T-cell (primary cell): ENCODE measurements at regions not wholly inside any gene's neighbourhood (a gene's known extent, or its start where the extent isn't known, plus 50 kb on each side); places are given as distances from the start of the nearest gene placed in this dataset.
"Not testable (repeated sequence)": the region's sequence is repeated elsewhere in the genome, so short reads cannot be mapped to it uniquely, and the experiment has no call there.

Experiments
- ATAC-seq, 4 experiments: fragments of 200-7000 bp in 3 of 4; fragments of 150-1000 bp in 1 of 4; cut with Tn5 transposase; replicated peaks in 1 of 4; 1 replicate in 3 of 4; 2 replicates in 1 of 4; pipeline ENCODE4 v1.10.0; 2021; ENCODE audit warnings: moderate library complexity in 3 of 4, mild to moderate bottlenecking in 2 of 4, moderate number of reproducible peaks in 1 of 4
- CTCF ChIA-PET, 2 donors: fragments of 300-600 bp; sonication (Branson Sonifier 250); formaldehyde crosslinking; loops; one replicate each; lab custom pipeline; 2022; ENCODE audit warnings: antibody characterized with exemption in 2 of 2; lab: Charles Lee
- POLR2A ChIA-PET, 2 donors: fragments of 300-600 bp; sonication (Branson Sonifier 250); formaldehyde crosslinking; loops; one replicate each; lab custom pipeline; 2022; ENCODE audit warnings: antibody characterized with exemption in 2 of 2; lab: Charles Lee
- DNase-seq, 35 experiments: peaks; one replicate each; pipeline versions ENCODE4 v3.0.0 to v3.0.0-alpha.2; 2013 to 2023
- H3K27ac ChIP-seq: one replicate; pipeline ENCODE4 v1.5.1; 2013; ENCODE audit warnings: low read length
- H3K27me3 ChIP-seq, 2 experiments: replicated peaks in 1 of 2; 1 replicate in 1 of 2; 2 replicates in 1 of 2; pipeline versions ENCODE4 v1.6.1 to v1.7.0; 2013; ENCODE audit warnings: low read length in 1 of 2, mixed read lengths in 1 of 2; ENCODE audit not compliant: control insufficient read depth in 2 of 2, insufficient read depth in 2 of 2; ENCODE audit errors: extremely low read depth in 1 of 2
- H3K36me3 ChIP-seq, 2 donors: 1 replicate in 1 of 2; 2 replicates in 1 of 2; pipeline versions ENCODE4 v1.6.1 to v1.7.0; 2013; ENCODE audit warnings: low read length in 1 of 2; ENCODE audit not compliant: control insufficient read depth in 2 of 2, insufficient read depth in 1 of 2; ENCODE audit errors: extremely low read depth in 1 of 2
- H3K4me1 ChIP-seq, 2 experiments: 1 replicate in 1 of 2; 2 replicates in 1 of 2; pipeline versions ENCODE4 v1.6.1 to v1.7.0; 2013; ENCODE audit warnings: low read length in 2 of 2, mixed read lengths in 1 of 2; ENCODE audit not compliant: insufficient read depth in 2 of 2, control insufficient read depth in 1 of 2; ENCODE audit errors: extremely low read depth in 1 of 2
- H3K4me3 ChIP-seq, 2 donors: 1 replicate in 1 of 2; 2 replicates in 1 of 2; pipeline versions ENCODE4 v1.5.1 to v1.7.0; 2013; ENCODE audit warnings: mild to moderate bottlenecking in 2 of 2, low read length in 1 of 2, moderate library complexity in 1 of 2; ENCODE audit not compliant: control insufficient read depth in 1 of 2; ENCODE audit errors: extremely low read depth in 1 of 2
- H3K9me3 ChIP-seq: 2 replicates; pipeline ENCODE4 v1.7.0; 2013
- H3K27ac Mint-ChIP-seq, 2 donors: one replicate each; pipeline ENCODE4 v1.8.0; 2020 to 2021; ENCODE audit warnings: mild to moderate bottlenecking in 2 of 2, mixed read lengths in 2 of 2
- H3K27me3 Mint-ChIP-seq, 2 donors: one replicate each; pipeline ENCODE4 v1.8.0; 2021 to 2022; ENCODE audit warnings: mixed read lengths in 2 of 2
- H3K36me3 Mint-ChIP-seq: one replicate; pipeline ENCODE4 v1.8.0; 2021; ENCODE audit warnings: mixed read lengths
- H3K4me1 Mint-ChIP-seq, 3 donors: one replicate each; pipeline ENCODE4 v1.8.0; 2020 to 2022; ENCODE audit warnings: mixed read lengths in 3 of 3, mild to moderate bottlenecking in 1 of 3
- H3K4me3 Mint-ChIP-seq, 3 donors: one replicate each; pipeline ENCODE4 v1.8.0; 2020 to 2022; ENCODE audit warnings: mild to moderate bottlenecking in 3 of 3, mixed read lengths in 3 of 3, moderate library complexity in 3 of 3
- H3K9me3 Mint-ChIP-seq, 3 donors: one replicate each; pipeline ENCODE4 v1.8.0; 2020 to 2022; ENCODE audit warnings: mixed read lengths in 3 of 3
- WGBS: methylation state at CpG from one replicate; pipeline ENCODE4 v1.1.5; 2013; ENCODE audit warnings: missing lambda C conversion rate; ENCODE audit not compliant: insufficient coverage; 5-methylcytosine and 5-hydroxymethylcytosine counted together

DNA sequence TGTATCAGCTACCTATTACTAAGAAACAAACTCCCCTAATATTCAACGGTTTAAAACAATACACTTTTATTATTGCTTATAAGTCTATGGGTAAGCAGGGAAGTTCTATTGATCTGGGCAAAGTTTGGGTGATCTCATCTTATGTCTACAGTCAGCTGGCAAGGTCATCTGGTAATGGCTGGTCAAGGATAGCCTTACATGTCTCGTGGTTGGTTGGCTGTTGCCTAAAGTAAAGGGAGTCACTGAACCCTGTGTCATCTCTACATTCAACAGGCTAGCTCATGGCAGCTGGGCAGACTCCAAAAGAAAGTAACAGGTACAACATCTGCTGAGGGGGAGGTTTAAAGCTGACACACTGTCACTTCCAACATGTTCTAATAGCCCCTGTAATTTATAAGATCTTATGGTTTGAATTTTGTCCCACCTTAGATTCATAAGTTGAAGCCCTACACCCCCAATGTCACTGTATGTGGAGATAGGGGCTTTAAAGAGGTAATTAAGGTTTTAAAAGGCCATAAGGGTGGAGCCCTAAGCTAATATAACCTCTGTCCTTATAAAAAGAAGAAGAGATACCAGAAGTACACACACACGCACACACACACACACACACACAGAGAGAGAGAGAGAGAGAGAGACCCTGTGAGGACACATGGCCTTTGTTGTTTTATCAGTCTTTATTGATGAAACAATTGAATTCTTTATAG is 419.1 kb downstream of the NPIPA8 start:
- Mint-ChIP-seq H3K36me3 (no peaks in the 10 kb centered on the region), H3K27me3 (peaks cover 14% of the 10 kb centered on the region in 2 donors), H3K4me1 (no peaks in the 10 kb centered on the region), H3K4me3 (no peak overlapping the region), H3K27ac (no peak overlapping the region), H3K9me3 (peaks cover 3 to 17% (median 10%) of the 10 kb centered on the region in 3 donors)
- Histone ChIP-seq H3K36me3 (no peaks in the 10 kb centered on the region), H3K4me3 (no peak overlapping the region), H3K4me1 (no peaks in the 10 kb centered on the region), H3K27me3 (no peaks in the 10 kb centered on the region), H3K9me3 (no peaks in the 10 kb centered on the region), H3K27ac (no peak overlapping the region)
- ChIA-PET POLR2A (interaction anchor here in 1 of 2 donors (0.6 kb wide), 1 partner anchor 170 kb away, joined by 4 read pairs; no protein-coding TSS in a partner anchor), CTCF (no interaction called here)
- no peak for DNase-seq
- no CpG with 5 or more reads among the region's 3 CpGs for WGBS
- ATAC-seq: no peak

DNA sequence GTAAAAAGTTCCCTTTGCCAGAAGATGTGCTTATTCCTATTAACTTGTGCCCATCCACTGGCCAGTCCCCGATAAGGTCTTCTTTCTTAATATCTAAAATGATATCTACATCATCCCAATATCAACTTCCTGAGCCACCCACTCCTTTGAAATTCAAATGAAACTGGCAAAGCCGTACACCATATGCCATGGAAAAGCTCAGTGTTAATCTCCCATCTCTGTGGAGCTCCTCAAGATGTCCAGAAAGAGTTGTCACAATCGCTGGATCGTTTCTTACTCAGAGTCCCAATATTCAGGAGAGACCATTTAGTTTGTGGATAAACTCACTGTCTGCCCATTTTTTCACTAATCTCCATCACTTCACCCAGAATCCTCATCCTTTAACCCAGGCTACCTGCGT is 420.7 kb downstream of the NPIPA8 start:
- Mint-ChIP-seq H3K27me3 (peaks cover 14% of the 10 kb centered on the region in 2 donors), H3K36me3 (no peaks in the 10 kb centered on the region), H3K4me1 (no peaks in the 10 kb centered on the region), H3K27ac (no peak overlapping the region), H3K9me3 (peaks cover 3 to 17% (median 10%) of the 10 kb centered on the region in 3 donors), H3K4me3 (no peak overlapping the region)
- no peaks in the 10 kb centered on the region for H3K27me3 ChIP-seq
- ChIA-PET POLR2A (interaction anchor here in 1 of 2 donors (0.5 kb wide), 1 partner anchor 27 kb away, joined by 5 read pairs; no protein-coding TSS in a partner anchor), CTCF (no interaction called here)
- H3K27ac ChIP-seq: no peak overlapping the region
- no peak overlapping the region for H3K4me3 ChIP-seq
- no peak for ATAC-seq
- no peaks in the 10 kb centered on the region for H3K9me3 ChIP-seq
- no peaks in the 10 kb centered on the region for H3K4me1 ChIP-seq
- DNase-seq: no peak
- H3K36me3 ChIP-seq: no peaks in the 10 kb centered on the region
- WGBS: 76% methylated on average over 5 of the region's 5 CpGs

DNA sequence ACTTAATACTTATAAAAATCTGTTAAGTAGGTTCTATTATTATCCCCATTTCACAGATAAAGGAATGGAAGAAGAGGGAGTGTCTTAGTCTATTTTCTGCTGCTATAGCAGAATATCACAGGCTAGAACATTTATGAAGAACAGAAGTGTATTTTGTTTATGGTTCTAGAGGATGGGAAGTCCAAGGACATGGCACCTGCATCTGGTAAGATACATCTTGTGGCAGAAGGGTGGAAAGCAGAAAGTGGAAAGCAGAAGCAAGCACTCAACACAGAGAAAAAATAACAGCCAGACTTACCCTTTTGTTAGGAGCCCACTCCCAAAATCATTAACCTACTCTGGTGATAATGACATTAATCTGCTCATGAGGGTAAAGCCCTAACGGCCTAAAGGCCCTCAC is 422.4 kb downstream of the NPIPA8 start:
- H3K27me3 ChIP-seq: no peaks in the 10 kb centered on the region
- no peak for DNase-seq
- H3K4me1 ChIP-seq: no peaks in the 10 kb centered on the region
- H3K27me3 Mint-ChIP-seq: peaks cover 9 to 12% of the 10 kb centered on the region in 2 donors
- no peaks in the 10 kb centered on the region for H3K4me1 Mint-ChIP-seq
- ChIA-PET POLR2A (no interaction called here), CTCF (no interaction called here)
- H3K9me3 ChIP-seq: no peaks in the 10 kb centered on the region
- H3K27ac ChIP-seq: no peak overlapping the region
- no peak overlapping the region for H3K4me3 Mint-ChIP-seq
- no CpG with 5 or more reads among the region's 1 CpG for WGBS
- H3K9me3 Mint-ChIP-seq: peaks cover 7 to 17% (median 10%) of the 10 kb centered on the region in 3 donors
- H3K4me3 ChIP-seq: no peak overlapping the region
- H3K36me3 Mint-ChIP-seq: no peaks in the 10 kb centered on the region
- H3K36me3 ChIP-seq: no peaks in the 10 kb centered on the region
- ATAC-seq: no peak
- no peak overlapping the region for H3K27ac Mint-ChIP-seq

DNA sequence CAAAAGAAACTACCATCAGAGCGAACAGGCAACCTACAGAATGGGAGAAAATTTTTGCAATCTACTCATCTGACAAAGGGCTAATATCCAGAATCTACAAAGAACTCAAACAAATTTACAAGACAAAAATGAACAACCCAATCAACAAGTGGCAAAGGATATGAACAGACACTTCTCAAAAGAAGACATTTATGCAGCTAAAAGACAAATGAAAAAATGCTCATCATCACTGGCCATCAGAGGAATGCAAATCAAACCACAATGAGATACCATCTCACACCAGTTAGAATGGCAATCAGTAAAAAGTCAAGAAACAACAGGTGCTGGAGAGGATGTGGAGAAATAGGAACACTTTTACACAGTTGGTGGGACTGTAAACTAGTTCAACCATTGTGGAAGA is 425.0 kb downstream of the NPIPA8 start:
- H3K27ac Mint-ChIP-seq, DNase-seq, H3K4me3 Mint-ChIP-seq, H3K27ac ChIP-seq, H3K27me3 ChIP-seq, H3K36me3 Mint-ChIP-seq, H3K9me3 ChIP-seq, ATAC-seq, H3K4me1 ChIP-seq, CTCF ChIA-PET, POLR2A ChIA-PET, H3K36me3 ChIP-seq, H3K4me1 Mint-ChIP-seq, H3K4me3 ChIP-seq, H3K27me3 Mint-ChIP-seq: not testable (repeated sequence)
- H3K9me3 Mint-ChIP-seq: peaks cover 10 to 20% (median 12%) of the 10 kb centered on the region in 3 donors
- WGBS: no CpG with 5 or more reads among the region's 1 CpG

DNA sequence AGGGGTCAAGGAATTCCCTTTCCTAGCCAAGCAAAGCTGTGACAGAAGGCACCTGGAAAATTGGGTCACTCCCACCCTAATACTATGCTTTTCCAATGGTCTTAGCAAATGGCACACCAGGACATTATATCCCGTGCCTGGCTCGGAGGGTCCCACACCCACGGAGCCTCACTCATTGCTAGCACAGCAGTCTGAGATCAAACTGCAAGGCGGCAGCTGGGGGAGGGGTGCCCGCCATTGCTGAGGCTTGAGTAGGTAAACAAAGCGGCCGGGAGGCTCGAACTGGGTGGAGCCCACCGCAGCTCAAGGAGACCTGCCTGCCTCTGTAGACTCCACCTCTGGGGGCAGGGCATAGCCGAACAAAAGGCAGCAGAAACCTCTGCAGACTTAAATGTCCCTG is 429.9 kb downstream of the NPIPA8 start:
- H3K4me3 ChIP-seq, H3K27me3 Mint-ChIP-seq, H3K4me1 Mint-ChIP-seq, DNase-seq, CTCF ChIA-PET, H3K36me3 ChIP-seq, H3K27ac ChIP-seq, H3K4me1 ChIP-seq, H3K36me3 Mint-ChIP-seq, H3K9me3 ChIP-seq, H3K27me3 ChIP-seq, POLR2A ChIA-PET, H3K4me3 Mint-ChIP-seq, ATAC-seq, H3K27ac Mint-ChIP-seq: not testable (repeated sequence)
- WGBS: 90% methylated on average over 2 of the region's 10 CpGs
- H3K9me3 Mint-ChIP-seq: peaks cover 10 to 23% (median 14%) of the 10 kb centered on the region in 3 donors

DNA sequence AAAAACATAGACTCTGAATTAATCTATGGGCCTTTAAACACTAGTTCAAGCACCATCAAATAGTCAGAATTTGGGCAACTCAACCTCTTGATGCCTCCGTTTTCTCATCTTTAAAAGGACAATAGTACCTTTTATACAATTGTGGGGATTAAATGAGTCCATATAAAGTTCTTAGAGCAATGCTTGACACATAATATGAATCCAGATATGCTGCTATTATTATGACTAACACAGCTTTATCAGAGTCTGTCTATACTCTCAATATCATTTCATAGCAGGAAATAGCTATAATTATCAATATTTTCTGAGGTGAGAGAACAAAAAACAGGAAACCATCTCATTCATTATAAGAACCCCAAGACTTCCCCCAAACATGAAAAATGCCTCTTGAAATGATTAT is 430.5 kb upstream of the XYLT1 start:
- Histone ChIP-seq H3K36me3 (no peaks in the 10 kb centered on the region), H3K9me3 (no peaks in the 10 kb centered on the region), H3K4me1 (no peaks in the 10 kb centered on the region), H3K27ac (no peak overlapping the region), H3K4me3 (no peak overlapping the region), H3K27me3 (no peaks in the 10 kb centered on the region)
- no peak for DNase-seq
- Mint-ChIP-seq H3K4me1 (no peaks in the 10 kb centered on the region), H3K27me3 (peaks cover 5 to 9% of the 10 kb centered on the region in 2 donors), H3K4me3 (no peak overlapping the region), H3K9me3 (peaks cover 9 to 14% (median 10%) of the 10 kb centered on the region in 3 donors), H3K27ac (no peak overlapping the region), H3K36me3 (no peaks in the 10 kb centered on the region)
- ChIA-PET CTCF (no interaction called here), POLR2A (no interaction called here)
- ATAC-seq: no peak
- no CpG with 5 or more reads among the region's 1 CpG for WGBS
